Heart left ventricle (tissue), 13 donors: ENCODE measurements at regions not wholly inside any gene's neighbourhood (a gene's known extent, or its start where the extent isn't known, plus 50 kb on each side); places are given as distances from the start of the nearest gene placed in this dataset.
"Not testable (repeated sequence)": the region's sequence is repeated elsewhere in the genome, so short reads cannot be mapped to it uniquely, and the experiment has no call there.

Experiments used
- POLR2A ChIP-seq, 2 donors: fragments of 450-650 bp; IDR thresholded peaks; one replicate each; pipeline ENCODE4 v1.6.1; 2017; ENCODE audit warnings: antibody characterized with exemption in 2 of 2, mild to moderate bottlenecking in 2 of 2, moderate library complexity in 2 of 2
- TF ChIP-seq, protein P1 (sequence below), 12 donors: fragments of 200-600 bp; sonication (generic) in 4 of 12; IDR thresholded peaks; one replicate each; pipeline versions ENCODE4 v1.5.0 to v1.8.0; 2018 to 2022; ENCODE audit warnings: antibody characterized with exemption in 12 of 12, mild to moderate bottlenecking in 5 of 12
- donor health status: ischemic (EF 13 %, LVEDD 7.1; RV severe dilation, severe dysfunction).
- donor health status: DM: no; HTN: yes; CAD: no.
- donor health status: DM: no; HTN: no; CAD: no.
- donor health status: ischemic (EF 25% LVEDD 6.9; RV normal size, moderate dysfunction).
- donor health status: ischemic (EF 25% LVEDD 5.7; RV mildly dilated, moderate dysfunction).
- donor health status: ischemic (EF 35%, LVEDD 5.7; RV mildly dilated, moderate dysfunction).
- donor health status: nonischemic (EF 11% LVEDD 7.7; RV severe dilation, severe dysfunction).
- donor health status: DM: yes; HTN: yes; CAD: no.
- donor health status: PGD.
- donor health status: ischemic (EF 29% LVEDD 5.4; RV normal size, mild dysfunction).
- donor health status: nonischemic (EF 23%, LVEDD 6.1; RV moderate dilation, normal function).

DNA sequence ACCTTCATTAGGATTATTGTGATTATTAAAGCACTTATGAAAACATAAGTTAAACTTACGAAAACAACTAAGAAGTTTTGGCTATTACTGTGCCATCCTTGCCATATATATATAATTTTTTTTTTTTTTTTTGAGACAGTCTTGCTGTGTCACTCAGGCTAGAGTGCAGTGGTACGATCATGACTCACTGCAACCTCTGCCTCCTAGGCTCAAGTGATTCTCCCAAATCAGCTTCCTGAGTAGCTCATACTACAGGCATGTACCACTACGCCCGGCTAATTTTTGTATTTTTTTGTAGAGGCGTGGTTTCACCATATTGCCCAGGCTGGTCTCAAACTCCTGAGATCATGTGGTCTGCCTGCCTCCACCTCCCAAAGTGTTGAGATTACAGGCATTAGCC, 91.0 kb upstream of the GARIN1A start:
- TF ChIP-seq, protein P1, sequence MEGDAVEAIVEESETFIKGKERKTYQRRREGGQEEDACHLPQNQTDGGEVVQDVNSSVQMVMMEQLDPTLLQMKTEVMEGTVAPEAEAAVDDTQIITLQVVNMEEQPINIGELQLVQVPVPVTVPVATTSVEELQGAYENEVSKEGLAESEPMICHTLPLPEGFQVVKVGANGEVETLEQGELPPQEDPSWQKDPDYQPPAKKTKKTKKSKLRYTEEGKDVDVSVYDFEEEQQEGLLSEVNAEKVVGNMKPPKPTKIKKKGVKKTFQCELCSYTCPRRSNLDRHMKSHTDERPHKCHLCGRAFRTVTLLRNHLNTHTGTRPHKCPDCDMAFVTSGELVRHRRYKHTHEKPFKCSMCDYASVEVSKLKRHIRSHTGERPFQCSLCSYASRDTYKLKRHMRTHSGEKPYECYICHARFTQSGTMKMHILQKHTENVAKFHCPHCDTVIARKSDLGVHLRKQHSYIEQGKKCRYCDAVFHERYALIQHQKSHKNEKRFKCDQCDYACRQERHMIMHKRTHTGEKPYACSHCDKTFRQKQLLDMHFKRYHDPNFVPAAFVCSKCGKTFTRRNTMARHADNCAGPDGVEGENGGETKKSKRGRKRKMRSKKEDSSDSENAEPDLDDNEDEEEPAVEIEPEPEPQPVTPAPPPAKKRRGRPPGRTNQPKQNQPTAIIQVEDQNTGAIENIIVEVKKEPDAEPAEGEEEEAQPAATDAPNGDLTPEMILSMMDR (IDR thresholded peaks at IDR 0.05): not testable (repeated sequence)
- not testable (repeated sequence) for TF ChIP-seq POLR2A (IDR thresholded peaks at IDR 0.05)
